Lower lobe of right lung (tissue), 2 donors: ENCODE measurements at regions not wholly inside any gene's neighbourhood (a gene's known extent, or its start where the extent isn't known, plus 50 kb on each side); places are given as distances from the start of the nearest gene placed in this dataset.

Experiments
- ATAC-seq, 2 donors: fragments of 200-7000 bp; cut with Tn5 transposase; one replicate each; pipeline ENCODE4 v1.9.1; 2020 to 2022; ENCODE audit warnings: mild to moderate bottlenecking in 2 of 2, moderate library complexity in 2 of 2
- DNase-seq: peaks from one replicate; pipeline ENCODE4 v3.0.0-alpha.2; 2020
- H3K27ac ChIP-seq: fragments of 200-600 bp; one replicate; pipeline ENCODE4 v1.8.0; 2022
- H3K27me3 ChIP-seq: fragments of 200-600 bp; one replicate; pipeline ENCODE4 v1.8.0; 2022; ENCODE audit warnings: low read depth
- H3K36me3 ChIP-seq: fragments of 200-600 bp; one replicate; pipeline ENCODE4 v1.8.0; 2022; ENCODE audit warnings: mild to moderate bottlenecking
- H3K4me1 ChIP-seq: fragments of 200-600 bp; one replicate; pipeline ENCODE4 v1.8.0; 2022
- H3K4me3 ChIP-seq: fragments of 200-600 bp; one replicate; pipeline ENCODE4 v1.8.0; 2022; ENCODE audit warnings: mild to moderate bottlenecking
- H3K9me3 ChIP-seq: fragments of 200-600 bp; one replicate; pipeline ENCODE4 v1.8.0; 2022
- intact Hi-C: fragments of 100-400 bp; cut with DNase I; formaldehyde crosslinking; loops from one replicate; pipeline ENCODE4 v1.11.0; 2022
- TF ChIP-seq, protein P1 (sequence below): fragments of 200-600 bp; IDR thresholded peaks from one replicate; pipeline ENCODE4 v1.8.0; 2022; ENCODE audit warnings: antibody characterized with exemption, mild to moderate bottlenecking
- donor health status: DM: no; HTN: yes; CAD: no; lungs with severe emphysema.

GRCh38 chr9:23426144-23426543, 399.9 kb downstream of the ELAVL2 start:
- Histone ChIP-seq H3K9me3 (no peaks in the 10 kb centered on the region), H3K4me3 (no peak overlapping the region), H3K4me1 (no peaks in the 10 kb centered on the region), H3K36me3 (no peaks in the 10 kb centered on the region), H3K27me3 (no peaks in the 10 kb centered on the region), H3K27ac (no peak overlapping the region)
- intact Hi-C loops: no loop called here
- ATAC-seq (no peak), DNase-seq (no peak)
- TF ChIP-seq, protein P1, sequence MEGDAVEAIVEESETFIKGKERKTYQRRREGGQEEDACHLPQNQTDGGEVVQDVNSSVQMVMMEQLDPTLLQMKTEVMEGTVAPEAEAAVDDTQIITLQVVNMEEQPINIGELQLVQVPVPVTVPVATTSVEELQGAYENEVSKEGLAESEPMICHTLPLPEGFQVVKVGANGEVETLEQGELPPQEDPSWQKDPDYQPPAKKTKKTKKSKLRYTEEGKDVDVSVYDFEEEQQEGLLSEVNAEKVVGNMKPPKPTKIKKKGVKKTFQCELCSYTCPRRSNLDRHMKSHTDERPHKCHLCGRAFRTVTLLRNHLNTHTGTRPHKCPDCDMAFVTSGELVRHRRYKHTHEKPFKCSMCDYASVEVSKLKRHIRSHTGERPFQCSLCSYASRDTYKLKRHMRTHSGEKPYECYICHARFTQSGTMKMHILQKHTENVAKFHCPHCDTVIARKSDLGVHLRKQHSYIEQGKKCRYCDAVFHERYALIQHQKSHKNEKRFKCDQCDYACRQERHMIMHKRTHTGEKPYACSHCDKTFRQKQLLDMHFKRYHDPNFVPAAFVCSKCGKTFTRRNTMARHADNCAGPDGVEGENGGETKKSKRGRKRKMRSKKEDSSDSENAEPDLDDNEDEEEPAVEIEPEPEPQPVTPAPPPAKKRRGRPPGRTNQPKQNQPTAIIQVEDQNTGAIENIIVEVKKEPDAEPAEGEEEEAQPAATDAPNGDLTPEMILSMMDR: no peak

- Histone ChIP-seq H3K27ac (no peak overlapping the region), H3K4me3 (no peak overlapping the region), H3K9me3 (peaks cover 5% of the 10 kb centered on the region), H3K27me3 (no peaks in the 10 kb centered on the region), H3K4me1 (no peaks in the 10 kb centered on the region), H3K36me3 (no peaks in the 10 kb centered on the region)
- intact Hi-C loops: no loop called here
- DNase-seq (no peak), ATAC-seq (no peak)
- TF ChIP-seq, protein P1: no peak
These were observed 394.6 kb downstream of the ELAVL2 start for GRCh38 chr9:23431459-23431858.

- Histone ChIP-seq H3K4me3 (no peak overlapping the region), H3K4me1 (no peaks in the 10 kb centered on the region), H3K27ac (no peak overlapping the region), H3K36me3 (no peaks in the 10 kb centered on the region), H3K9me3 (peaks cover 5% of the 10 kb centered on the region), H3K27me3 (no peaks in the 10 kb centered on the region)
- ATAC-seq: no peak
- TF ChIP-seq, protein P1: no peak
- DNase-seq: no peak
- intact Hi-C loops: no loop called here
These were observed 391.4 kb downstream of the ELAVL2 start for GRCh38 chr9:23434654-23435053.

GRCh38 chr9:23438299-23438907, 387.6 kb downstream of the ELAVL2 start:
- Histone ChIP-seq H3K9me3 (no peaks in the 10 kb centered on the region), H3K36me3 (no peaks in the 10 kb centered on the region), H3K27ac (no peak overlapping the region), H3K4me1 (no peaks in the 10 kb centered on the region), H3K4me3 (no peak overlapping the region), H3K27me3 (no peaks in the 10 kb centered on the region)
- ATAC-seq: no peak
- intact Hi-C loops: no loop called here
- TF ChIP-seq, protein P1: no peak
- DNase-seq: no peak

DNA sequence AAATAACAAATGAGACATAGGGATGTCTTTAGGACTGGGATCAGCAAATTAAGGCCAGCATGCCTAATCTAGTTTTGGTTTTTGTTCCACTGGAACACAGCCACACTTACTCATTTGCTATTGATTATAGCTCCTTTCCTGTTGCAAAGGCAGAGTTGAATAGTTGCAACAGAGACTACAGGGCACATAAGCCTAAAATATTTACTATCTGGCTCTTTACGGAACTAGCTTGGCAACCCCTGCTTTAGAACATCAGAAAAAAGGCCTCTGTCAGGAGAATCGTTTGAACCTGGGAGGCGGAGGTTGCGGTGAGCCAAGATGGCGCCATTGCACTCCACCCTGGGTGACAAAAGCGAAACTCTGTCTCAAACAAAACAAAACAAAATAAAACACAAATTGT, 384.8 kb downstream of the ELAVL2 start:
- no peak overlapping the region for H3K27ac ChIP-seq
- no peaks in the 10 kb centered on the region for H3K4me1 ChIP-seq
- ATAC-seq (no peak), DNase-seq (no peak)
- intact Hi-C loops: no loop called here
- H3K4me3 ChIP-seq: no peak overlapping the region
- no peaks in the 10 kb centered on the region for H3K9me3 ChIP-seq
- no peaks in the 10 kb centered on the region for H3K36me3 ChIP-seq
- H3K27me3 ChIP-seq: no peaks in the 10 kb centered on the region
- TF ChIP-seq, protein P1: no peak
